ENCODE measurements at regions not wholly inside any gene's neighbourhood (a gene's known extent, or its start where the extent isn't known, plus 50 kb on each side); places are given as distances from the start of the nearest gene placed in this dataset.

- no peak overlapping the region for H2AFZ ChIP-seq
- no peaks in the 10 kb centered on the region for H4K20me1 ChIP-seq (ENCODE audit: insufficient read depth, poor library complexity, severe bottlenecking)
- H3K27me3 ChIP-seq: no peaks in the 10 kb centered on the region
- no peaks in the 10 kb centered on the region for H3K9me3 ChIP-seq (ENCODE audit: low read depth)
- TF ChIP-seq CTCF (IDR thresholded peaks at IDR 0.05; ENCODE audit: poor library complexity): no peak
- no peak for TF ChIP-seq EZH2 (IDR thresholded peaks at IDR 0.05; ENCODE audit: borderline replicate concordance)
- no peak for TF ChIP-seq EZH2phosphoT487 (IDR thresholded peaks at IDR 0.05; ENCODE audit: low read depth, severe bottlenecking, unreplicated experiment)
- H3K4me3 ChIP-seq: no peak overlapping the region
- no peaks in the 10 kb centered on the region for H3K9me2 ChIP-seq (replicated peaks; ENCODE audit: insufficient read depth)
- no peak overlapping the region for H3K27ac ChIP-seq
- H3K4me2 ChIP-seq: no peak overlapping the region
- WGBS (ENCODE audit: low lambda C conversion rate, missing lambda C conversion rate): 92% methylated on average over 3 of the region's 3 CpGs
- no peaks in the 10 kb centered on the region for H3K36me3 ChIP-seq (replicated peaks; ENCODE audit: insufficient read depth, low read depth)
- DNase-seq (ENCODE audit: low spot score): no peak
- H3K79me2 ChIP-seq: no peaks in the 10 kb centered on the region
- H3K4me1 ChIP-seq (ENCODE audit: insufficient read depth): no peaks in the 10 kb centered on the region
Measured at GRCh38 chr1:239758756-239759155, 332.9 kb upstream of the FMN2 start.

GRCh38 chr1:239761509-239761908 is 330.2 kb upstream of the FMN2 start:
- H3K79me2 ChIP-seq: no peaks in the 10 kb centered on the region
- no peaks in the 10 kb centered on the region for H4K20me1 ChIP-seq (ENCODE audit: insufficient read depth, poor library complexity, severe bottlenecking)
- no peaks in the 10 kb centered on the region for H3K36me3 ChIP-seq (replicated peaks; ENCODE audit: insufficient read depth, low read depth)
- H2AFZ ChIP-seq: no peak overlapping the region
- DNase-seq (ENCODE audit: low spot score): no peak
- no peaks in the 10 kb centered on the region for H3K27me3 ChIP-seq
- no peaks in the 10 kb centered on the region for H3K9me3 ChIP-seq (ENCODE audit: low read depth)
- no peaks in the 10 kb centered on the region for H3K9me2 ChIP-seq (replicated peaks; ENCODE audit: insufficient read depth)
- 87% methylated on average over 8 of the region's 8 CpGs for WGBS (ENCODE audit: low lambda C conversion rate, missing lambda C conversion rate)
- TF ChIP-seq CTCF (IDR thresholded peaks at IDR 0.05; ENCODE audit: poor library complexity): no peak
- TF ChIP-seq EZH2phosphoT487 (IDR thresholded peaks at IDR 0.05; ENCODE audit: low read depth, severe bottlenecking, unreplicated experiment): no peak
- no peak for TF ChIP-seq EZH2 (IDR thresholded peaks at IDR 0.05; ENCODE audit: borderline replicate concordance)
- H3K27ac ChIP-seq: no peak overlapping the region
- no peak overlapping the region for H3K4me2 ChIP-seq
- no peak overlapping the region for H3K4me3 ChIP-seq
- no peaks in the 10 kb centered on the region for H3K4me1 ChIP-seq (ENCODE audit: insufficient read depth)

GRCh38 chr1:239763850-239764249 is 327.8 kb upstream of the FMN2 start:
- Histone ChIP-seq H4K20me1 (ENCODE audit: insufficient read depth, poor library complexity, severe bottlenecking) (no peaks in the 10 kb centered on the region), H3K36me3 (replicated peaks; ENCODE audit: insufficient read depth, low read depth) (no peaks in the 10 kb centered on the region), H3K4me1 (ENCODE audit: insufficient read depth) (no peaks in the 10 kb centered on the region), H3K4me2 (no peak overlapping the region), H3K9me3 (ENCODE audit: low read depth) (no peaks in the 10 kb centered on the region), H3K27me3 (no peaks in the 10 kb centered on the region), H3K9me2 (replicated peaks; ENCODE audit: insufficient read depth) (no peaks in the 10 kb centered on the region), H2AFZ (no peak overlapping the region), H3K27ac (no peak overlapping the region), H3K79me2 (no peaks in the 10 kb centered on the region), H3K4me3 (no peak overlapping the region)
- whole genome bisulfite sequencing (ENCODE audit: low lambda C conversion rate, missing lambda C conversion rate): 100% methylated on average over 1 of the region's 1 CpG
- no peak for TF ChIP-seq EZH2 (IDR thresholded peaks at IDR 0.05; ENCODE audit: borderline replicate concordance)
- TF ChIP-seq CTCF (IDR thresholded peaks at IDR 0.05; ENCODE audit: poor library complexity): no peak
- no peak for TF ChIP-seq EZH2phosphoT487 (IDR thresholded peaks at IDR 0.05; ENCODE audit: low read depth, severe bottlenecking, unreplicated experiment)
- no peak for DNase-seq (ENCODE audit: low spot score)

GRCh38 chr1:239764546-239764945 is 327.1 kb upstream of the FMN2 start:
- no peaks in the 10 kb centered on the region for H3K9me3 ChIP-seq (ENCODE audit: low read depth)
- 92% methylated on average over 2 of the region's 2 CpGs for WGBS (ENCODE audit: low lambda C conversion rate, missing lambda C conversion rate)
- H3K27me3 ChIP-seq: no peaks in the 10 kb centered on the region

More at GRCh38 chr1:239764546-239764945, 327.1 kb upstream of the FMN2 start:
- DNase-seq (ENCODE audit: low spot score): no peak
- H3K4me2 ChIP-seq: no peak overlapping the region
- H4K20me1 ChIP-seq (ENCODE audit: insufficient read depth, poor library complexity, severe bottlenecking): no peaks in the 10 kb centered on the region
- H3K4me3 ChIP-seq: no peak overlapping the region
- H3K79me2 ChIP-seq: no peaks in the 10 kb centered on the region
- H3K4me1 ChIP-seq (ENCODE audit: insufficient read depth): no peaks in the 10 kb centered on the region
- H3K36me3 ChIP-seq (replicated peaks; ENCODE audit: insufficient read depth, low read depth): no peaks in the 10 kb centered on the region
- TF ChIP-seq CTCF (IDR thresholded peaks at IDR 0.05; ENCODE audit: poor library complexity) (no peak), EZH2phosphoT487 (IDR thresholded peaks at IDR 0.05; ENCODE audit: low read depth, severe bottlenecking, unreplicated experiment) (no peak), EZH2 (IDR thresholded peaks at IDR 0.05; ENCODE audit: borderline replicate concordance) (no peak)
- H3K27ac ChIP-seq: no peak overlapping the region
- no peaks in the 10 kb centered on the region for H3K9me2 ChIP-seq (replicated peaks; ENCODE audit: insufficient read depth)
- no peak overlapping the region for H2AFZ ChIP-seq

Data from hepatocyte (in vitro differentiated cells).